ENCODE measurements at regions not wholly inside any gene's neighbourhood (a gene's known extent, or its start where the extent isn't known, plus 50 kb on each side); places are given as distances from the start of the nearest gene placed in this dataset.
"Not testable (repeated sequence)": the region's sequence is repeated elsewhere in the genome, so short reads cannot be mapped to it uniquely, and the experiment has no call there.

DNA sequence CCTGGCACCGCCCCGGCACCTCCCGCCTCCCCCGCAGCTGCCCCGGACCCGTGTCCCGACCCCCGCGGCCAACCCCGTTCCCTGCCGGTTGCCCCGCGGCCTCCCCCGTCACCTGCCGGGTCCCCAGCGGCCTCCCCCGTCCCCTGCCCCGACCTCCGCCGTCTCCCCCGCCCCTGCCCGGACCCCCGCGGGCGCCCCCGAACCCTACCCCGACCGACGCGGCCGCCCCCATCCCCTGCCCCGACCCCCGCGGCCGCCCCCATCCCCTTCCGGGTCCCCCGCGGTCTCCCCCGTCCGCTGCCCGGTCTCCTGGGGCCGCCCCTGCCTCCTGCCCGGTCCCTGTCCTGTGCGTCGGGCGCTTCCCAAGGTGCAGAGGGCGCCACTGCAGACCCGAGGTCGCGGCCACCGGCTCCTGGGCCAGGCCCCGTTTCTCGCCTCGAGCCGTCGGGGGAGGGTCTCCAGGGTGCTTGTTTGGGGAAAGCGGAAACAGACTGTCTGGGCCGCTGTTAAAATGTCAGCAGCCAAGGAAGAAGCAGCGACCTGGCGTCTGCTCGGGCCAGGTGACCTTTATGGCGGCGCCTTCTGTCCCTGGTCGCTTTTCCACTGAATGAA lies 51.6 kb upstream of the APOD start:
- DNase-seq (ENCODE audit: low spot score): not testable (repeated sequence)

DNA sequence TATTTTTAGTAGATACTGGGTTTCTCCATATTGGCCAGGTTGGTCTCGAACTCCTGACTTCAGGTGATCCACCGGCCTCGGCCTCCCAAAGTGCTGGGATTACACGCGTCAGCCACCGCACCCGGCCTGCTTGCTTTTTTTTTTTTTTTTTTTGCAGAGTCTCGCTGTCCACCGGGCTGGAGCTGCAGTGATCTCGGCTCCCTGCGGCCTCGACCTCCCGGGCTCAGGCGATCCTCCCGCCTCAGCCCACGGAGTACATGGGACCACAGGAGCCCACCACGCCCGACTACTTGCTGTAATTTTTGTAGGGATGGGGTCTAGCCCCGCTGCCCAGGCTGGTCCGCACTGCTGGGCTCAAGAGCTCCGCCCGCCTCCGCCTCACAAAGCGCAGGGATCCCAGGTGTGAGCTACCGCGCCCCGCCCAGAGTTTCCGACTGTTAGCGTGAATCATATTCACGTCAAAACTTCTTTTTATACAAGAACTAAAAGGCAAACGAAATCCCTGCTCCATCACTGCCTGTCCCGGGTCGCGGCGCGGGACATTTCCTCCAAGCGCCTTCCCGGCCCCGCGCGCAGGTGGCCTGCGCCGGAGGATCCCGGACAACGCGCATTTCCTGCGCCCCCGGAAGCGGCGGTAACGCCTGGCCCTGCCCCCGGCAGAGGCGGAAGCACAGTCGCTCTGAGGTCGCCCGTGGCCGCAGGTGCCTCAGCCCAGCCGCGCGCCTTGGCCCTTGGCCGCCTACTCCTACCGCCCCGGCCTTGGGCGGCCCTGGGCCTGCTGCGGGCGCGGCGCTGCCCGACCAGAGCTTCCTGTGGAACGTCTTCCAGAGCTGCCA lies 50.9 kb upstream of the APOD start:
- not testable (repeated sequence) for DNase-seq (ENCODE audit: low spot score)

Measured in mucosa of gallbladder (tissue), 1 donor.